Naive thymus-derived CD4-positive, alpha-beta T cell (primary cell): ENCODE measurements at regions not wholly inside any gene's neighbourhood (a gene's known extent, or its start where the extent isn't known, plus 50 kb on each side); places are given as distances from the start of the nearest gene placed in this dataset.

Experiments used
- ATAC-seq: fragments of 150-1000 bp; cut with Tn5 transposase; 2 replicates; pipeline ENCODE4 v1.10.0; 2021; ENCODE audit warnings: mild to moderate bottlenecking, moderate library complexity
- CTCF ChIA-PET: fragments of 350-600 bp; sonication (Branson Sonifier 250); formaldehyde crosslinking; loops from one replicate; lab custom pipeline; 2021; ENCODE audit warnings: antibody characterized with exemption; lab: Charles Lee
- POLR2A ChIA-PET: fragments of 350-600 bp; sonication (Branson Sonifier 250); formaldehyde crosslinking; loops from one replicate; lab custom pipeline; 2021; ENCODE audit warnings: antibody characterized with exemption, inconsistent platforms; lab: Charles Lee
- DNase-seq, 9 donors: peaks; one replicate each; pipeline versions ENCODE4 v3.0.0 to v3.0.0-alpha.2; 2020 to 2022; ENCODE audit warnings: mixed read lengths in 1 of 9
- H3K27ac ChIP-seq: one replicate; pipeline ENCODE4 v1.7.0; 2013; ENCODE audit warnings: mild to moderate bottlenecking, low read depth, low read length, moderate library complexity
- H3K27me3 ChIP-seq, 2 donors: one replicate each; pipeline ENCODE4 v1.7.0; 2013; ENCODE audit warnings: low read length in 2 of 2, mild to moderate bottlenecking in 2 of 2, moderate library complexity in 2 of 2; ENCODE audit not compliant: control insufficient read depth in 2 of 2, insufficient read depth in 2 of 2
- H3K36me3 ChIP-seq, 3 experiments: 1 replicate in 2 of 3; 2 replicates in 1 of 3; pipeline ENCODE4 v1.7.0; 2013; ENCODE audit warnings: low read length in 3 of 3, mild to moderate bottlenecking in 3 of 3, moderate library complexity in 1 of 3; ENCODE audit not compliant: insufficient read depth in 3 of 3, control insufficient read depth in 2 of 3
- H3K4me1 ChIP-seq, 2 donors: one replicate each; pipeline ENCODE4 v1.7.0; 2013; ENCODE audit warnings: low read length in 2 of 2, mild to moderate bottlenecking in 2 of 2, moderate library complexity in 1 of 2; ENCODE audit not compliant: control insufficient read depth in 2 of 2, insufficient read depth in 2 of 2
- H3K4me3 ChIP-seq: 2 replicates; pipeline ENCODE4 v1.7.0; 2013; ENCODE audit warnings: mild to moderate bottlenecking, low read length
- H3K9me3 ChIP-seq, 3 experiments: 1 replicate in 2 of 3; 2 replicates in 1 of 3; pipeline ENCODE4 v1.7.0; 2013; ENCODE audit warnings: low read length in 3 of 3; ENCODE audit not compliant: control insufficient read depth in 2 of 3
- H3K27ac Mint-ChIP-seq, 9 donors: one replicate each; pipeline ENCODE4 v1.8.0; 2020 to 2022; ENCODE audit warnings: mixed read lengths in 9 of 9, mild to moderate bottlenecking in 8 of 9, moderate library complexity in 5 of 9, inconsistent platforms in 2 of 9
- H3K27me3 Mint-ChIP-seq, 5 donors: one replicate each; pipeline ENCODE4 v1.8.0; 2021 to 2022; ENCODE audit warnings: mixed read lengths in 5 of 5, mild to moderate bottlenecking in 1 of 5
- H3K36me3 Mint-ChIP-seq, 5 donors: one replicate each; pipeline ENCODE4 v1.8.0; 2020 to 2022; ENCODE audit warnings: mixed read lengths in 5 of 5, mild to moderate bottlenecking in 3 of 5, inconsistent platforms in 1 of 5
- H3K4me1 Mint-ChIP-seq, 7 donors: one replicate each; pipeline ENCODE4 v1.8.0; 2020 to 2022; ENCODE audit warnings: mixed read lengths in 7 of 7, mild to moderate bottlenecking in 3 of 7, inconsistent platforms in 1 of 7
- H3K4me3 Mint-ChIP-seq, 10 donors: one replicate each; pipeline ENCODE4 v1.8.0; 2020 to 2022; ENCODE audit warnings: mild to moderate bottlenecking in 10 of 10, mixed read lengths in 10 of 10, moderate library complexity in 6 of 10, inconsistent platforms in 2 of 10
- H3K9me3 Mint-ChIP-seq, 11 donors: one replicate each; pipeline ENCODE4 v1.8.0; 2020 to 2022; ENCODE audit warnings: mixed read lengths in 11 of 11, mild to moderate bottlenecking in 4 of 11, inconsistent platforms in 1 of 11, moderate library complexity in 1 of 11
- intact Hi-C, 2 donors: fragments of 100-400 bp; cut with micrococcal nuclease; formaldehyde crosslinking; loops; one replicate each; pipeline ENCODE4 v1.15.1; 2023

DNA sequence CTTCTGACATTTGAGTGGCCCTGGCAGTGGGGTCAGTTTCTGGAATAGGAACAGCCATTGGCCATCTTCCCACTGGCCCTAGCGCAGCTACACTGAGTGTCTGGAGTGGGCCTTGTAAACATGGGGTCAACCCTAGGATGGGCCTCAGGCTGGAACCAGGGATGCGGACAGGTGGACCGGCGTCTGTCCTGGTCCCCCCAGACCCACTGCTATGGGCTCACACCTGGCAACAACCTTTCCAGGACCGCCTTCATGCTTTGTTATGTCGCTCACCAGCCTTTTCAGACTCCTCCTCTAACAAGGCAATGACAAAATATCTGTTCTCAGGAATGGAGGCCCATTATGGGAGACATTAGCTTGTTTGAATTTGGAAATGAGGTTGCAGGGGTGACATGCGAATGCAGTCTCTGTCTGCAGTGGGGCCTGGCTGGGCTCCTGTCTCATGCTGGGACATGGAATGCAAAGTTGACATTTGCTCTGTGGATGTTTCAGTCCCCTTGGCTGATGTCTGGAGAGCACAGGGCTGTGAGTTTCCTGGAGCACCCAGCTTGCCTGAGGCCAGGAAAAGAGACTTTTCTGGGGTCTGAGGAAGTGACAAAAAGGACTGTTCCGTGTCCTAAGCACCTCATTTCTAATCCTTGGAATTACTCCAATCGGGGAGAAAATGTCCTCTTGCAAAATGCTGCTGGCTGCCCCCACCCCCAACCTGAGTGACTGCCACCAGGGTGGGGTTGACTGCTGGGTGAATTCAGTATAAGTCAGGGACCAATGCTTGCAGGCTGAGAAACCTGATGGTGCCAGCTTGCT is 98.7 kb upstream of the PMEPA1 start:
- no peaks in the 10 kb centered on the region for H3K36me3 ChIP-seq
- Mint-ChIP-seq H3K27me3 (peaks cover 0 to 11% (median 0%) of the 10 kb centered on the region in 5 donors), H3K4me3 (no peak overlapping the region), H3K4me1 (no peaks in the 10 kb centered on the region), H3K9me3 (peaks cover 0 to 3% (median 0%) of the 10 kb centered on the region in 11 donors), H3K36me3 (no peaks in the 10 kb centered on the region), H3K27ac (no peak overlapping the region)
- no peaks in the 10 kb centered on the region for H3K27me3 ChIP-seq
- H3K27ac ChIP-seq, result no peak overlapping the region
- ChIA-PET POLR2A (no interaction called here), CTCF (interaction anchor here (0.6 kb wide), 3 partner anchors 36 to 191 kb away, joined by 3 to 4 read pairs (median 3); no protein-coding TSS in a partner anchor)
- no peaks in the 10 kb centered on the region for H3K9me3 ChIP-seq
- DNase-seq (no peak), ATAC-seq (no peak)
- intact Hi-C loops, result no loop called here
- no peak overlapping the region for H3K4me3 ChIP-seq
- H3K4me1 ChIP-seq, result no peaks in the 10 kb centered on the region

GRCh38 chr20:57807401-57808263 is 97.8 kb upstream of the PMEPA1 start:
- Histone ChIP-seq H3K27ac (no peak overlapping the region), H3K9me3 (no peaks in the 10 kb centered on the region), H3K27me3 (no peaks in the 10 kb centered on the region), H3K36me3 (no peaks in the 10 kb centered on the region), H3K4me1 (no peaks in the 10 kb centered on the region), H3K4me3 (no peak overlapping the region)
- Mint-ChIP-seq H3K36me3 (no peaks in the 10 kb centered on the region), H3K27ac (no peak overlapping the region), H3K27me3 (peaks cover 0 to 11% (median 0%) of the 10 kb centered on the region in 5 donors), H3K4me1 (no peaks in the 10 kb centered on the region), H3K9me3 (peaks cover 0 to 3% (median 0%) of the 10 kb centered on the region in 11 donors), H3K4me3 (no peak overlapping the region)
- POLR2A ChIA-PET, result no interaction called here
- CTCF ChIA-PET, result interaction anchor here (0.6 kb wide), 1 partner anchor 37 kb away, joined by 3 read pairs; no protein-coding TSS in a partner anchor
- DNase-seq, result no peak
- peak; percentile 14 for ATAC-seq
- intact Hi-C loops, result no loop called here

- Histone ChIP-seq H3K27me3 (no peaks in the 10 kb centered on the region), H3K4me1 (no peaks in the 10 kb centered on the region), H3K27ac (no peak overlapping the region), H3K4me3 (no peak overlapping the region), H3K9me3 (no peaks in the 10 kb centered on the region), H3K36me3 (no peaks in the 10 kb centered on the region)
- CTCF ChIA-PET, result no interaction called here
- Mint-ChIP-seq H3K27ac (no peak overlapping the region), H3K4me1 (no peaks in the 10 kb centered on the region), H3K27me3 (peaks cover 0 to 7% (median 0%) of the 10 kb centered on the region in 5 donors), H3K4me3 (no peak overlapping the region), H3K9me3 (peaks cover 0 to 3% (median 0%) of the 10 kb centered on the region in 11 donors), H3K36me3 (no peaks in the 10 kb centered on the region)
- no peak for DNase-seq
- intact Hi-C loops, result no loop called here
- POLR2A ChIA-PET, result no interaction called here
- ATAC-seq, result no peak
Observed at GRCh38 chr20:57806975-57807374, 97.2 kb upstream of the PMEPA1 start.

DNA sequence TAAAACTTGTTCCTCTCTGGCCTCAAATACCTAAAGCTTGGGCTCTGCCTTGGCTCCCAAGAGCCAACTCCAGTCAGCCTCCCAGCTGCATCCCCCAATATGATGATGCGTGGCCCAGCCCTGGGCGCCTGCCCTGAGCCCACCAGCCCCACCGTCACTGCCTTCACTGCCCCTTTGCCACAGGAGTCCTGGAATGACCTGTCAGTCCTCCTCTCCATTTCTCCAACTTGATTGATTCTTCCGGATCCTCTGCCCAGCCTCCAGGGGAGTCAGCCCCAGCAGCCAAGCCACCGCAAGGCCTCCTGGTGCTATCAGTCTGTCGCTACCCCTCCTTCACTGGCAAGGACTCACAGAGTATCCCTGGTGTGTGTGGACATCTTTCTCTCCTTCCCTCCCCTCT is 96.7 kb upstream of the PMEPA1 start:
- H3K9me3 ChIP-seq, result no peaks in the 10 kb centered on the region
- ChIA-PET CTCF (no interaction called here), POLR2A (no interaction called here)
- Mint-ChIP-seq H3K27ac (no peak overlapping the region), H3K4me1 (no peaks in the 10 kb centered on the region), H3K27me3 (peaks cover 0 to 4% (median 0%) of the 10 kb centered on the region in 5 donors), H3K4me3 (no peak overlapping the region), H3K36me3 (no peaks in the 10 kb centered on the region), H3K9me3 (peaks cover 0 to 1% (median 0%) of the 10 kb centered on the region in 11 donors)
- no peak overlapping the region for H3K4me3 ChIP-seq
- intact Hi-C loops, result no loop called here
- DNase-seq (no peak), ATAC-seq (no peak)
- H3K36me3 ChIP-seq, result no peaks in the 10 kb centered on the region
- no peaks in the 10 kb centered on the region for H3K4me1 ChIP-seq
- H3K27ac ChIP-seq, result no peak overlapping the region
- H3K27me3 ChIP-seq, result no peaks in the 10 kb centered on the region

- Mint-ChIP-seq H3K27me3 (peaks cover 0 to 4% (median 0%) of the 10 kb centered on the region in 5 donors), H3K9me3 (no peaks in the 10 kb centered on the region), H3K4me1 (no peaks in the 10 kb centered on the region), H3K27ac (no peak overlapping the region), H3K36me3 (no peaks in the 10 kb centered on the region), H3K4me3 (no peak overlapping the region)
- DNase-seq (no peak), ATAC-seq (no peak)
- H3K27ac ChIP-seq, result no peak overlapping the region
- POLR2A ChIA-PET, result no interaction called here
- H3K27me3 ChIP-seq, result no peaks in the 10 kb centered on the region
- H3K36me3 ChIP-seq, result no peaks in the 10 kb centered on the region
- no peaks in the 10 kb centered on the region for H3K9me3 ChIP-seq
- H3K4me1 ChIP-seq, result no peaks in the 10 kb centered on the region
- CTCF ChIA-PET, result no interaction called here
- intact Hi-C loops, result no loop called here
- no peak overlapping the region for H3K4me3 ChIP-seq
Observed at GRCh38 chr20:57805747-57806146, 95.9 kb upstream of the PMEPA1 start.

- intact Hi-C loops, result no loop called here
Observed at GRCh38 chr20:57804470-57805250, 94.8 kb upstream of the PMEPA1 start.

More at GRCh38 chr20:57804470-57805250, 94.8 kb upstream of the PMEPA1 start:
- Mint-ChIP-seq H3K4me3 (no peak overlapping the region), H3K9me3 (no peaks in the 10 kb centered on the region), H3K36me3 (no peaks in the 10 kb centered on the region), H3K27ac (no peak overlapping the region), H3K4me1 (no peaks in the 10 kb centered on the region), H3K27me3 (peaks cover 0 to 4% (median 0%) of the 10 kb centered on the region in 5 donors)
- Histone ChIP-seq H3K9me3 (no peaks in the 10 kb centered on the region), H3K27ac (no peak overlapping the region), H3K27me3 (no peaks in the 10 kb centered on the region), H3K4me3 (no peak overlapping the region), H3K4me1 (no peaks in the 10 kb centered on the region), H3K36me3 (no peaks in the 10 kb centered on the region)
- ChIA-PET CTCF (no interaction called here), POLR2A (no interaction called here)
- DNase-seq, result no peak
- ATAC-seq, result no peak
